ENCODE measurements at regions not wholly inside any gene's neighbourhood (a gene's known extent, or its start where the extent isn't known, plus 50 kb on each side); places are given as distances from the start of the nearest gene placed in this dataset.

DNA sequence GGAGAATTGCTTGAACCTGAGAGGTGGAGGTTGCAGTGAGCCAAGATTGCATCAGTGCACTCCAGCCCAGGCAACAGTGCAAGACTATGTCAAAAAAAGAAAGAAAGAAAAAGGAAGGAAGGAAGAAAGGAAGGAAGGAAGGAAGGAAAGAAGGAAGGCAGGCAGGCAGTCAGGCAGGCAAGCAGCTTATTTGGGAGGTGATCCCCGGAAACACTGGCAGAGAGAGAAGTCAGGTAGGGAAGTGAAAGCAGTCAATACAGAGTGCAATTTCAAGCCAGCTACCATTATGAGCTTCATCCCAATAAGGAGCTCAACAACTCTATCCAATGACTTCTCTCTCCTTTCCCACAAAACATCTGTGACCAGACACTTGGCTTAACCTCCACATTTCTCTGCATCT is 83.0 kb upstream of the TBC1D3K start:
- Histone ChIP-seq H3K4me3 (ENCODE audit: insufficient read depth, low read depth, low read length, poor library complexity, severe bottlenecking) (no peak overlapping the region), H3K4me1 (ENCODE audit: control insufficient read depth, insufficient read depth, low read length, poor library complexity, severe bottlenecking) (no peaks in the 10 kb centered on the region), H3K27ac (ENCODE audit: insufficient read depth, low read length, poor library complexity, severe bottlenecking) (no peak overlapping the region), H3K36me3 (ENCODE audit: control insufficient read depth, insufficient read depth, low read length) (no peaks in the 10 kb centered on the region), H3K9me3 (ENCODE audit: control insufficient read depth, low read length) (no peaks in the 10 kb centered on the region), H3K27me3 (replicated peaks; ENCODE audit: control insufficient read depth, insufficient read depth, low read length, poor library complexity, severe bottlenecking) (peaks cover 5% of the 10 kb centered on the region)
- DNase-seq: no peak

DNA sequence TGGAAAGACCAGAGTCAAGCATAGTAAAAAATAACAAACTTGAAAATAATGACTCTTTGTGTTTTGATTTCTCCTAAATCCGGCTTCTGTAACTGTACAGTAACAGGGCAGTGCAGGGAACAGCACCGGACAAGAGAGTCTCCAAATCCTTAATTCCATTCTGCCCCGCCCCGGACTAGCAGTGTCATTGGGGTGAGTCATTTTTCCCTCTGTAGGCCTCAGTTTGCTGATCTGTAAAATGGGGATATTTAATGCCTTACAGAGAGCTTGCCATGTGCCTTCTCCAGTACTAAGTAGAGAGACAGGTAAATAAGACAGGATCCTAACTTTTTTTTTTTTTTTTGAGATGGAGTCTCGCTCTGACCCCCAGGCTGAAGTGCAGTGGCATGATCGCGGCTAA is 83.6 kb upstream of the TBC1D3K start:
- Histone ChIP-seq H3K36me3 (ENCODE audit: control insufficient read depth, insufficient read depth, low read length) (no peaks in the 10 kb centered on the region), H3K27ac (ENCODE audit: insufficient read depth, low read length, poor library complexity, severe bottlenecking) (no peak overlapping the region), H3K9me3 (ENCODE audit: control insufficient read depth, low read length) (no peaks in the 10 kb centered on the region), H3K27me3 (replicated peaks; ENCODE audit: control insufficient read depth, insufficient read depth, low read length, poor library complexity, severe bottlenecking) (peaks cover 5% of the 10 kb centered on the region), H3K4me1 (ENCODE audit: control insufficient read depth, insufficient read depth, low read length, poor library complexity, severe bottlenecking) (no peaks in the 10 kb centered on the region), H3K4me3 (ENCODE audit: insufficient read depth, low read depth, low read length, poor library complexity, severe bottlenecking) (no peak overlapping the region)
- no peak for DNase-seq

DNA sequence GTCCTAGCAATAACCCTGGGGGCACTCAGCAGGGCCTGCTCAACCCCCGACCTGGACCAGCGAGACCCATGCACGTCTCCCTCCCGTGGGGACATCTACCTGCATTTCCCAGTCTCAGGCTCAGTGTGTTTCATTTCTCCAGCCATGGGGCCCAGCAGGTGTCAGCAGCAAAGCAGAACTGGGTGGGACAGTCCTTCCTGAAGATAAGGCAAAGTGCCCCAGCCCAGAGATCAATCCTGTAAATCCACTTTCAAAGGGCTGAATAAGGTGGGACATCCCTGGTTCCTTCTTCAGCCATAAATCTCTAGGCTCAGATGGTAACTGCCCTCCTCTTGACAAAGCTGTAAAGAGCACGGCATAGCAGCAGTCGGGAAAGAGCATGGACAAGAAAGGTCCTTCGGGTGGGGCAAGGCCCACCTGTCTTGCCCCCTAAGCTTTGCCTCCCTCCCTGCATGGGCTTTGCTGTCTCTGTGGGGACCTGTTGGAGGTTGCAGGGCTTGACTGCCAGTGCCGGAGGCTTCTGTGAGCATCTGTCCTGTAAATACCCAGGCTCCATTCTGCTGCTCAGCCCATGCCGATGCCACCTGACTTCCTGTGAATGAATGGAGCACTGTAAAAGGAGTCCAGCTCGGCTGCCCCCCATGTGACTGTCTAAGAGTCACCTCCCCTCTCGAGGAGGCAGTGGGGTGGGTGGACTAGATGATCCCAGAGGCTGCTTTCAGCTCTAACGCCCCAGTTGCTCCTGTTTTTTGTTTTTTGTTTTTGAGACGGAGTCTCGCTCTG is 84.8 kb upstream of the TBC1D3K start:
- no peaks in the 10 kb centered on the region for H3K36me3 ChIP-seq (ENCODE audit: control insufficient read depth, insufficient read depth, low read length)
- H3K4me3 ChIP-seq (ENCODE audit: insufficient read depth, low read depth, low read length, poor library complexity, severe bottlenecking): no peak overlapping the region
- no peaks in the 10 kb centered on the region for H3K4me1 ChIP-seq (ENCODE audit: control insufficient read depth, insufficient read depth, low read length, poor library complexity, severe bottlenecking)
- H3K9me3 ChIP-seq (ENCODE audit: control insufficient read depth, low read length): no peaks in the 10 kb centered on the region
- H3K27me3 ChIP-seq (replicated peaks; ENCODE audit: control insufficient read depth, insufficient read depth, low read length, poor library complexity, severe bottlenecking): peaks cover 3% of the 10 kb centered on the region
- no peak overlapping the region for H3K27ac ChIP-seq (ENCODE audit: insufficient read depth, low read length, poor library complexity, severe bottlenecking)
- no peak for DNase-seq

GRCh38 chr17:37838276-37838675 is 85.9 kb upstream of the TBC1D3K start:
- no peak for DNase-seq
- Histone ChIP-seq H3K36me3 (ENCODE audit: control insufficient read depth, insufficient read depth, low read length) (no peaks in the 10 kb centered on the region), H3K4me1 (ENCODE audit: control insufficient read depth, insufficient read depth, low read length, poor library complexity, severe bottlenecking) (peaks cover 3% of the 10 kb centered on the region), H3K4me3 (ENCODE audit: insufficient read depth, low read depth, low read length, poor library complexity, severe bottlenecking) (no peak overlapping the region), H3K27me3 (replicated peaks; ENCODE audit: control insufficient read depth, insufficient read depth, low read length, poor library complexity, severe bottlenecking) (no peaks in the 10 kb centered on the region), H3K9me3 (ENCODE audit: control insufficient read depth, low read length) (no peaks in the 10 kb centered on the region), H3K27ac (ENCODE audit: insufficient read depth, low read length, poor library complexity, severe bottlenecking) (no peak overlapping the region)

DNA sequence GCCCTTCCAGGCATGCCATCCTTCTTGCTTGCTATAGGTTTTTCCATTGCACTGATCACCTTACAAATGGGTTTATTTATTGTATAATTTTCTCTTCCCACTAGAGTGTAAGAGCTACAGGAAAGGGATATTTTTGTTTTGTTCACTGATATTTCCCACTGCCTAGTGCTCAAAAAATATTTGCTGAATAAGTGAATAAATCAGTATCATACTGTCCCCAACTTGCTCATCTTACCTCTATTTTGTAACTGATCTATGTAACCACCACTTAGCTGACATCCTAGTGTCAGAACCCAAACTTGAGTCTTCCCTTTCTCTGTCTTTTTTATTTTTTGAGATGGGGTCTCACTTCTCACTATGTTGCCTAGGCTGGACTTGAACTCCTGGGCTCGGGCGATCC is 87.6 kb upstream of the TBC1D3K start:
- H3K36me3 ChIP-seq (ENCODE audit: control insufficient read depth, insufficient read depth, low read length): no peaks in the 10 kb centered on the region
- H3K27ac ChIP-seq (ENCODE audit: insufficient read depth, low read length, poor library complexity, severe bottlenecking): no peak overlapping the region
- peaks cover 3% of the 10 kb centered on the region for H3K4me1 ChIP-seq (ENCODE audit: control insufficient read depth, insufficient read depth, low read length, poor library complexity, severe bottlenecking)
- no peak for DNase-seq
- H3K4me3 ChIP-seq (ENCODE audit: insufficient read depth, low read depth, low read length, poor library complexity, severe bottlenecking): no peak overlapping the region
- H3K9me3 ChIP-seq (ENCODE audit: control insufficient read depth, low read length): no peaks in the 10 kb centered on the region
- H3K27me3 ChIP-seq (replicated peaks; ENCODE audit: control insufficient read depth, insufficient read depth, low read length, poor library complexity, severe bottlenecking): no peaks in the 10 kb centered on the region

GRCh38 chr17:37834168-37834567 is 89.3 kb upstream of the HNF1B start:
- Histone ChIP-seq H3K9me3 (ENCODE audit: control insufficient read depth, low read length) (no peaks in the 10 kb centered on the region), H3K36me3 (ENCODE audit: control insufficient read depth, insufficient read depth, low read length) (no peaks in the 10 kb centered on the region), H3K4me1 (ENCODE audit: control insufficient read depth, insufficient read depth, low read length, poor library complexity, severe bottlenecking) (peaks cover 3% of the 10 kb centered on the region), H3K27me3 (replicated peaks; ENCODE audit: control insufficient read depth, insufficient read depth, low read length, poor library complexity, severe bottlenecking) (no peaks in the 10 kb centered on the region), H3K27ac (ENCODE audit: insufficient read depth, low read length, poor library complexity, severe bottlenecking) (no peak overlapping the region), H3K4me3 (ENCODE audit: insufficient read depth, low read depth, low read length, poor library complexity, severe bottlenecking) (no peak overlapping the region)
- DNase-seq: no peak

DNA sequence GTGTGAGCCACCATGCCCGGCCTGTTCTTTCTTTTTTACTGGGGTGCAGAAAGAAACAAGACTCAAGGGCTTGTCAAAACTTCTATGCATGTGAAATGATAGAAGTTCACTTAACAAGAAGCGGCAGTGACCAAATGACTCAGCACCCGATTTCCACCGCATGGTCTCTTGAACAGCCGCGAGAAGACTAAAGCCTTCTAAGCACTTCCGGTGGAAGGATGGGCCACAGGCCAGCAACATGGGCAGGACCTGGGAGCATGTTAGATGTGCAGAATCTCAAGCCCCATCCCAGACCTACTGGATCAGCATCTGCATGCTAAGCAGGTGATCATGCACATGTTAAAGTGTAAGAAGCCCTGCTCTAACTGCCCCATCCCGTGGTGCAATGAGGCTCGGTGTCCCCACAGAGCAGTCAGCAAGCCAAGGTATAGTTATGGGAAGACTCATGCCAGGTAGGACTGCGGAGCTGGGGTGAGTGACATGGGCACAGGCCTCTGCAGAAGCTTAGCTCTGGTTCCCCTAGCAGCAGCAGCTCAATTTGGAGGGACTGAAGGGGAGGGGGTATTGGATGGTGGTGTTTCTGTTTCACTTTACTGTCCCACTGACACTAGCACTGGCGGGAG is 88.5 kb upstream of the HNF1B start:
- no peak overlapping the region for H3K4me3 ChIP-seq (ENCODE audit: insufficient read depth, low read depth, low read length, poor library complexity, severe bottlenecking)
- peaks cover 3% of the 10 kb centered on the region for H3K4me1 ChIP-seq (ENCODE audit: control insufficient read depth, insufficient read depth, low read length, poor library complexity, severe bottlenecking)
- H3K27ac ChIP-seq (ENCODE audit: insufficient read depth, low read length, poor library complexity, severe bottlenecking): no peak overlapping the region
- H3K9me3 ChIP-seq (ENCODE audit: control insufficient read depth, low read length): no peaks in the 10 kb centered on the region
- H3K27me3 ChIP-seq (replicated peaks; ENCODE audit: control insufficient read depth, insufficient read depth, low read length, poor library complexity, severe bottlenecking): no peaks in the 10 kb centered on the region
- no peaks in the 10 kb centered on the region for H3K36me3 ChIP-seq (ENCODE audit: control insufficient read depth, insufficient read depth, low read length)
- no peak for DNase-seq

DNA sequence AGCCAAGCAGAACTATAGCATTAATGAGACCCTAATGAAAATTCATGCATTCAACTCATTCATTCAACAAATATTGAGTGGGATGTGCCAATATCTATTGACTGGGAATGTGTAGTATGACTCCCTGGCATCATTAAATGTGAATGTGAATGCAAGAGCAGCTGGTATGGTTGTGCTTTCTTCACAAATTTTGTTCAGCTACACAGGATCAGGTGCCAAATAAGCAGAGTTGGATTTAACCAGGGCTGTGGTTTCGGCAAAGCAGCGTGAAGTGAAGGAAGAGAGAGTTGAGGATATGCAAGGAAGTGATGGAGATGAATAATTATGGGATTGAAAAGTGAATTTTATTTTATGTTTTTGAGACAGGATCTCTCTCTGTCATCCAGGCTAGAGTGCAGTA is 87.1 kb upstream of the HNF1B start:
- no peak for DNase-seq
- H3K27me3 ChIP-seq (replicated peaks; ENCODE audit: control insufficient read depth, insufficient read depth, low read length, poor library complexity, severe bottlenecking): no peaks in the 10 kb centered on the region
- no peaks in the 10 kb centered on the region for H3K36me3 ChIP-seq (ENCODE audit: control insufficient read depth, insufficient read depth, low read length)
- H3K4me3 ChIP-seq (ENCODE audit: insufficient read depth, low read depth, low read length, poor library complexity, severe bottlenecking): no peak overlapping the region
- H3K27ac ChIP-seq (ENCODE audit: insufficient read depth, low read length, poor library complexity, severe bottlenecking): no peak overlapping the region
- H3K4me1 ChIP-seq (ENCODE audit: control insufficient read depth, insufficient read depth, low read length, poor library complexity, severe bottlenecking): peaks cover 3% of the 10 kb centered on the region
- H3K9me3 ChIP-seq (ENCODE audit: control insufficient read depth, low read length): no peaks in the 10 kb centered on the region

- Histone ChIP-seq H3K4me3 (ENCODE audit: insufficient read depth, low read depth, low read length, poor library complexity, severe bottlenecking) (no peak overlapping the region), H3K27me3 (replicated peaks; ENCODE audit: control insufficient read depth, insufficient read depth, low read length, poor library complexity, severe bottlenecking) (no peaks in the 10 kb centered on the region), H3K36me3 (ENCODE audit: control insufficient read depth, insufficient read depth, low read length) (no peaks in the 10 kb centered on the region), H3K4me1 (ENCODE audit: control insufficient read depth, insufficient read depth, low read length, poor library complexity, severe bottlenecking) (peaks cover 3% of the 10 kb centered on the region), H3K27ac (ENCODE audit: insufficient read depth, low read length, poor library complexity, severe bottlenecking) (no peak overlapping the region), H3K9me3 (ENCODE audit: control insufficient read depth, low read length) (no peaks in the 10 kb centered on the region)
- DNase-seq: no peak
These were observed 86.6 kb upstream of the HNF1B start for GRCh38 chr17:37831492-37831891.

DNA sequence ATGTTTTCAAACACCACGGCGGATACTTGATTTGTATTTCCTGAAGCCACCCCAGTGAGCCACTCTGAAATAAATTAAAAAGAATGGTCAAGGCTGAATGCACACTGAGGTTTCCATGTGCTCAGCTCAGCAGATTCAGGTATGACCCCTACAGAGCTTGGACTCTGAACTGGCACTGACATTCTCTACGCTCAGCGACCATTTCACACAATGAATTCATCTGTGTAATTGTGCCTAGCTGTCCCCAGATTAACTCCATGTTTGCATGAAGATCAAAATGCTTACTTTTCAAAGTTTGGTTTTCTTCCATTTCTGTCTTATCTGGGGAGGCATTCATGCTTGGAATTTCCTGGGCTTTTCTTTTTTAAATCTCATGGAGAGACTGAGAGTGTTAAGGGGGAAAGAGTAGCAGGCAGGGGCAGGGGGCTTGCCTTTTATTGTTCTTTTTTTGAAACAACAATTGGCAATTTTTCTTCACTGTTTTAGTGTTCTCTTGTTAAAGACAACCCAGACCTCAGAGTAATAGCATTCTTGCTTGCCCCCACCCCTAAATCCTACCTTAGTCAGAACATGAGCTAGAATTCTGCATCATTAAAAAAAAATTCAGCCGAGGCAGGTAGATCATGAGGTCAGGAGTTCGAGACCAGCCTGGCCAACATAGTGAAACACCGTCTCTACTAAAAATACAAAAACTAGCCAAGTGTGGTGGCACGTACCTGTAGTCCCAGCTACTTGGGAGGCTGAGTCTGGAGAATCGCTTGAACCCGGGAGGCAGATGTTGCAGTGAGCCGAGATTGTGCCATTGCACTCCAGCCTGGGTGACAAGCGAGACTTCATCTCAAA is 85.5 kb upstream of the HNF1B start:
- DNase-seq: no peak
- Histone ChIP-seq H3K4me3 (ENCODE audit: insufficient read depth, low read depth, low read length, poor library complexity, severe bottlenecking) (no peak overlapping the region), H3K27me3 (replicated peaks; ENCODE audit: control insufficient read depth, insufficient read depth, low read length, poor library complexity, severe bottlenecking) (no peaks in the 10 kb centered on the region), H3K9me3 (ENCODE audit: control insufficient read depth, low read length) (no peaks in the 10 kb centered on the region), H3K27ac (ENCODE audit: insufficient read depth, low read length, poor library complexity, severe bottlenecking) (no peak overlapping the region), H3K4me1 (ENCODE audit: control insufficient read depth, insufficient read depth, low read length, poor library complexity, severe bottlenecking) (peaks cover 3% of the 10 kb centered on the region), H3K36me3 (ENCODE audit: control insufficient read depth, insufficient read depth, low read length) (no peaks in the 10 kb centered on the region)
